ENCODE measurements at regions not wholly inside any gene's neighbourhood (a gene's known extent, or its start where the extent isn't known, plus 50 kb on each side); places are given as distances from the start of the nearest gene placed in this dataset.

GRCh38 chr10:28060031-28060607 is 61.2 kb upstream of the ODAD2 start:
- DNase-seq (ENCODE audit: low read depth) = no peak

- DNase-seq (ENCODE audit: low read depth) = no peak
Measured at GRCh38 chr10:28058746-28059145, 59.9 kb upstream of the ODAD2 start.

GRCh38 chr10:28054228-28054860 is 55.5 kb upstream of the ODAD2 start:
- DNase-seq (ENCODE audit: low read depth) = no peak

GRCh38 chr10:28049286-28049685 is 50.4 kb upstream of the ODAD2 start:
- no peak for DNase-seq (ENCODE audit: low read depth)
